Endothelial cell of umbilical vein (primary cell): ENCODE measurements at regions not wholly inside any gene's neighbourhood (a gene's known extent, or its start where the extent isn't known, plus 50 kb on each side); places are given as distances from the start of the nearest gene placed in this dataset.

Experiments
- BruUV-seq: library from RNA; stranded (reverse); fragments of 400-500 nt; replicated peaks from 2 replicates; lab custom pipeline; 2021; lab: Mats Ljungman, UMichigan
- CTCF ChIA-PET: fragments of 300-600, 350-600 bp; sonication (Branson Sonifier 250); formaldehyde crosslinking; loops from one replicate; lab custom pipeline; 2021; ENCODE audit warnings: antibody characterized with exemption, inconsistent platforms; lab: Charles Lee
- POLR2A ChIA-PET: fragments of 300-600, 350-600 bp; sonication (Branson Sonifier 250); formaldehyde crosslinking; loops from one replicate; lab custom pipeline; 2021; ENCODE audit warnings: antibody characterized with exemption, inconsistent platforms; lab: Charles Lee
- DNase-seq: peaks from one replicate; pipeline ENCODE4 v3.0.0-alpha.2; 2011; ENCODE audit warnings: low read depth, low spot score
- FAIRE-seq: peaks from 2 replicates; lab custom pipeline; 2011; peaks lifted over from hg19 to GRCh38; lab: Jason Lieb, UNC
- H2AFZ ChIP-seq: 2 replicates; pipeline ENCODE4 v1.6.0; 2012; ENCODE audit warnings: low read depth, low read length, control low read depth, inconsistent platforms
- H3K27ac ChIP-seq: 2 replicates; pipeline ENCODE4 v1.5.1; 2011; ENCODE audit warnings: low read depth, mild to moderate bottlenecking, control low read depth, low read length, moderate library complexity; ENCODE audit not compliant: insufficient read depth
- H3K27me3 ChIP-seq, 2 experiments: 2 replicates each; pipeline versions ENCODE4 v1.6.0 to v1.6.1; 2011; ENCODE audit warnings: low read length in 2 of 2, mixed read lengths in 1 of 2; ENCODE audit not compliant: control insufficient read depth in 2 of 2, insufficient read depth in 2 of 2
- H3K36me3 ChIP-seq, 2 experiments: 2 replicates in 1 of 2; 3 replicates in 1 of 2; pipeline ENCODE4 v1.5.1; 2011; ENCODE audit warnings: low read length in 2 of 2, mild to moderate bottlenecking in 1 of 2, moderate library complexity in 1 of 2; ENCODE audit not compliant: control insufficient read depth in 2 of 2, insufficient read depth in 2 of 2; ENCODE audit errors: extremely low read depth in 1 of 2
- H3K4me1 ChIP-seq: 3 replicates; pipeline ENCODE4 v1.5.1; 2011; ENCODE audit warnings: mild to moderate bottlenecking, low read length; ENCODE audit not compliant: control insufficient read depth, insufficient read depth; ENCODE audit errors: extremely low read depth
- H3K4me2 ChIP-seq: 2 replicates; pipeline ENCODE4 v1.6.1; 2011; ENCODE audit warnings: low read length, control low read depth, mixed read lengths; ENCODE audit not compliant: insufficient read depth
- H3K4me3 ChIP-seq, 3 experiments: fragments of 200-600 bp in 1 of 3; sonication (generic), shearing (Covaris generic) in 1 of 3; replicated peaks in 1 of 3; 2 replicates each; pipeline ENCODE4 v1.5.1; 2011 to 2016; ENCODE audit warnings: control low read depth in 3 of 3, low read length in 3 of 3, mild to moderate bottlenecking in 2 of 3, inconsistent platforms in 1 of 3, low read depth in 1 of 3, moderate library complexity in 1 of 3; ENCODE audit not compliant: insufficient read depth in 1 of 3
- H3K79me2 ChIP-seq: 2 replicates; pipeline ENCODE4 v1.6.0; 2012; ENCODE audit warnings: low read length, inconsistent platforms; ENCODE audit not compliant: control insufficient read depth, insufficient read depth
- H3K9ac ChIP-seq: replicated peaks from 2 replicates; pipeline ENCODE3; 2011; ENCODE audit warnings: low read length, control low read depth; ENCODE audit not compliant: insufficient read depth; ENCODE audit errors: extremely low read depth
- H3K9me1 ChIP-seq: replicated peaks from 3 replicates; pipeline ENCODE4 v1.6.0; 2011; ENCODE audit warnings: mild to moderate bottlenecking, low read length; ENCODE audit not compliant: control insufficient read depth, insufficient read depth; ENCODE audit errors: extremely low read depth
- H3K9me3 ChIP-seq: replicated peaks from 2 replicates; pipeline ENCODE4 v1.5.1; 2012; ENCODE audit warnings: low read length, inconsistent platforms; ENCODE audit not compliant: control insufficient read depth, insufficient read depth
- H4K20me1 ChIP-seq: replicated peaks from 2 replicates; pipeline ENCODE3; 2011; ENCODE audit warnings: mild to moderate bottlenecking, low read length; ENCODE audit not compliant: control insufficient read depth, insufficient read depth; ENCODE audit errors: extremely low read depth
- CTCF ChIP-seq, 2 donors: IDR thresholded peaks; 1 replicate in 1 of 2; 2 replicates in 1 of 2; pipeline ENCODE4 v1.5.1; 2011; ENCODE audit warnings: low read length in 2 of 2, mild to moderate bottlenecking in 2 of 2, moderate library complexity in 2 of 2, control low read depth in 1 of 2, inconsistent platforms in 1 of 2, low read depth in 1 of 2; ENCODE audit not compliant: insufficient read depth in 1 of 2; ENCODE audit errors: extremely low read depth in 1 of 2
- EZH2 ChIP-seq: IDR thresholded peaks from 2 replicates; pipeline ENCODE4 v1.6.1; 2012; ENCODE audit warnings: borderline replicate concordance, low read depth, mild to moderate bottlenecking, moderate library complexity, low read length, inconsistent platforms; ENCODE audit not compliant: severe bottlenecking
- FOS ChIP-seq: IDR thresholded peaks from 2 replicates; pipeline ENCODE4 v1.6.1; 2011; ENCODE audit warnings: mild to moderate bottlenecking, low read length, moderate library complexity, borderline replicate concordance; ENCODE audit not compliant: insufficient read depth
- GATA2 ChIP-seq: IDR thresholded peaks from 2 replicates; pipeline ENCODE4 v1.7.0; 2011; ENCODE audit warnings: low read depth, mild to moderate bottlenecking, moderate library complexity, mixed read lengths, low read length; ENCODE audit not compliant: insufficient read length, insufficient read depth
- JUN ChIP-seq: IDR thresholded peaks from 2 replicates; pipeline ENCODE4 v1.6.1; 2011; ENCODE audit warnings: borderline replicate concordance, low read depth; ENCODE audit not compliant: insufficient read length, insufficient read depth
- MYC ChIP-seq: IDR thresholded peaks from one replicate; pipeline ENCODE4 v1.6.1; 2011; ENCODE audit warnings: mild to moderate bottlenecking, low read depth, low read length
- dilution Hi-C: fragments of 300-500 bp; cut with MboI; formaldehyde crosslinking; loops from one replicate; pipeline ENCODE4 v1.15.0; 2019; ENCODE audit warnings: low sequenced_read_pairs; ENCODE audit not compliant: extremely low pct_ligation_motif_present
- intact Hi-C: fragments of 100-400 bp; cut with micrococcal nuclease; formaldehyde crosslinking; loops from one replicate; pipeline ENCODE4 v1.10.0; 2022

- ChIA-PET POLR2A (no interaction called here), CTCF (no interaction called here)
- H2AFZ ChIP-seq = no peak overlapping the region
- no peaks in the 10 kb centered on the region for H4K20me1 ChIP-seq
- H3K4me1 ChIP-seq = no peaks in the 10 kb centered on the region
- intact Hi-C loops (no loop called here), dilution Hi-C loops (no loop called here)
- TF ChIP-seq GATA2 (no peak), EZH2 (no peak), FOS (no peak), JUN (no peak), MYC (no peak)
- no peaks in the 10 kb centered on the region for H3K9me3 ChIP-seq
- no peaks in the 10 kb centered on the region for H3K9me1 ChIP-seq
- H3K4me3 ChIP-seq = no peak overlapping the region
- BruUV-seq = no TSS peak
- no peaks in the 10 kb centered on the region for H3K79me2 ChIP-seq
- no peak for DNase-seq
- no peak overlapping the region for H3K9ac ChIP-seq
- no peak overlapping the region for H3K27ac ChIP-seq
- no peaks in the 10 kb centered on the region for H3K27me3 ChIP-seq
- no peaks in the 10 kb centered on the region for H3K36me3 ChIP-seq
- H3K4me2 ChIP-seq = no peak overlapping the region
- no peak for FAIRE-seq
Observed at GRCh38 chr12:72111706-72112105, 160.5 kb upstream of the TRHDE start.

GRCh38 chr12:72133497-72134055, 138.6 kb upstream of the TRHDE start:
- intact Hi-C loops (no loop called here), dilution Hi-C loops (no loop called here)
- Histone ChIP-seq H4K20me1 (no peaks in the 10 kb centered on the region), H3K9me3 (no peaks in the 10 kb centered on the region), H3K27me3 (no peaks in the 10 kb centered on the region), H3K4me1 (no peaks in the 10 kb centered on the region), H3K4me3 (no peak overlapping the region), H3K36me3 (no peaks in the 10 kb centered on the region), H3K9ac (no peak overlapping the region), H3K4me2 (no peak overlapping the region), H2AFZ (no peak overlapping the region), H3K79me2 (no peaks in the 10 kb centered on the region), H3K9me1 (no peaks in the 10 kb centered on the region), H3K27ac (no peak overlapping the region)
- TF ChIP-seq MYC = no peak
- no peak for TF ChIP-seq CTCF (IDR thresholded peaks at IDR 0.05; ENCODE audit: extremely low read depth in 1 of 2, insufficient read depth in 1 of 2, low read depth in 1 of 2, low read length in 2 of 2)
- TF ChIP-seq JUN = no peak
- ChIA-PET POLR2A (no interaction called here), CTCF (no interaction called here)
- no peak for FAIRE-seq
- DNase-seq = no peak
- no TSS peak for BruUV-seq
